ENCODE measurements at regions not wholly inside any gene's neighbourhood (a gene's known extent, or its start where the extent isn't known, plus 50 kb on each side); places are given as distances from the start of the nearest gene placed in this dataset.

- no CpG with 5 or more reads among the region's 4 CpGs for WGBS (ENCODE audit: insufficient coverage)
- Histone ChIP-seq H3K27me3 (ENCODE audit: control insufficient read depth, insufficient read depth, low read length) (no peaks in the 10 kb centered on the region), H3K27ac (ENCODE audit: low read length) (no peak overlapping the region), H3K4me3 (ENCODE audit: low read length) (no peak overlapping the region), H3K36me3 (ENCODE audit: control insufficient read depth, insufficient read depth, low read length) (no peaks in the 10 kb centered on the region), H3K9me3 (ENCODE audit: control insufficient read depth, insufficient read depth, low read length) (no peaks in the 10 kb centered on the region), H3K4me1 (ENCODE audit: control insufficient read depth, insufficient read depth, low read length) (no peaks in the 10 kb centered on the region)
- Mint-ChIP-seq H3K27me3 (ENCODE audit: low read depth in 2 of 2) (no peaks in the 10 kb centered on the region), H3K4me3 (no peak overlapping the region), H3K4me1 (no peaks in the 10 kb centered on the region), H3K36me3 (no peaks in the 10 kb centered on the region), H3K9me3 (peaks cover 6 to 9% of the 10 kb centered on the region in 2 donors), H3K27ac (no peak overlapping the region)
- ATAC-seq = no peak
- intact Hi-C loops (cut with micrococcal nuclease) = no loop called here
- no peak for DNase-seq
- no peak for TF ChIP-seq CTCF (IDR thresholded peaks at IDR 0.05)
Observed at GRCh38 chrX:14389682-14390081, 139.7 kb upstream of the GLRA2 start.

GRCh38 chrX:14386981-14387380 is 142.4 kb upstream of the GLRA2 start:
- Mint-ChIP-seq H3K27ac (no peak overlapping the region), H3K4me1 (no peaks in the 10 kb centered on the region)
- 86% methylated on average over 3 of the region's 4 CpGs for WGBS (ENCODE audit: insufficient coverage)

GRCh38 chrX:14380044-14380443 is 149.3 kb upstream of the GLRA2 start:
- TF ChIP-seq CTCF (IDR thresholded peaks at IDR 0.05) = no peak

More at GRCh38 chrX:14386981-14387380, 142.4 kb upstream of the GLRA2 start:
- Histone ChIP-seq H3K27ac (ENCODE audit: low read length) (no peak overlapping the region), H3K4me3 (ENCODE audit: low read length) (no peak overlapping the region), H3K36me3 (ENCODE audit: control insufficient read depth, insufficient read depth, low read length) (no peaks in the 10 kb centered on the region), H3K9me3 (ENCODE audit: control insufficient read depth, insufficient read depth, low read length) (no peaks in the 10 kb centered on the region), H3K27me3 (ENCODE audit: control insufficient read depth, insufficient read depth, low read length) (no peaks in the 10 kb centered on the region), H3K4me1 (ENCODE audit: control insufficient read depth, insufficient read depth, low read length) (no peaks in the 10 kb centered on the region)
- TF ChIP-seq CTCF (IDR thresholded peaks at IDR 0.05) = no peak
- no peaks in the 10 kb centered on the region for H3K27me3 Mint-ChIP-seq (ENCODE audit: low read depth in 2 of 2)
- H3K4me3 Mint-ChIP-seq = no peak overlapping the region
- no peaks in the 10 kb centered on the region for H3K36me3 Mint-ChIP-seq
- intact Hi-C loops (cut with micrococcal nuclease) = no loop called here
- DNase-seq (no peak), ATAC-seq (no peak)
- peaks cover 2 to 4% of the 10 kb centered on the region in 2 donors for H3K9me3 Mint-ChIP-seq

GRCh38 chrX:14377427-14377826 is 151.9 kb upstream of the GLRA2 start:
- Histone ChIP-seq H3K36me3 (ENCODE audit: control insufficient read depth, insufficient read depth, low read length) (no peaks in the 10 kb centered on the region), H3K4me3 (ENCODE audit: low read length) (no peak overlapping the region), H3K4me1 (ENCODE audit: control insufficient read depth, insufficient read depth, low read length) (no peaks in the 10 kb centered on the region), H3K27me3 (ENCODE audit: control insufficient read depth, insufficient read depth, low read length) (no peaks in the 10 kb centered on the region), H3K9me3 (ENCODE audit: control insufficient read depth, insufficient read depth, low read length) (no peaks in the 10 kb centered on the region), H3K27ac (ENCODE audit: low read length) (no peak overlapping the region)
- Mint-ChIP-seq H3K27me3 (ENCODE audit: low read depth in 2 of 2) (no peaks in the 10 kb centered on the region), H3K4me1 (no peaks in the 10 kb centered on the region), H3K9me3 (peaks cover 2% of the 10 kb centered on the region in 2 donors), H3K27ac (no peak overlapping the region), H3K4me3 (no peak overlapping the region), H3K36me3 (no peaks in the 10 kb centered on the region)
- intact Hi-C loops (cut with micrococcal nuclease) = no loop called here
- ATAC-seq = no peak
- DNase-seq = no peak
- TF ChIP-seq CTCF (IDR thresholded peaks at IDR 0.05) = no peak

More at GRCh38 chrX:14380044-14380443, 149.3 kb upstream of the GLRA2 start:
- Mint-ChIP-seq H3K4me3 (no peak overlapping the region), H3K27me3 (ENCODE audit: low read depth in 2 of 2) (no peaks in the 10 kb centered on the region), H3K27ac (no peak overlapping the region), H3K36me3 (no peaks in the 10 kb centered on the region), H3K9me3 (peaks cover 2% of the 10 kb centered on the region in 2 donors), H3K4me1 (no peaks in the 10 kb centered on the region)
- Histone ChIP-seq H3K36me3 (ENCODE audit: control insufficient read depth, insufficient read depth, low read length) (no peaks in the 10 kb centered on the region), H3K4me1 (ENCODE audit: control insufficient read depth, insufficient read depth, low read length) (no peaks in the 10 kb centered on the region), H3K9me3 (ENCODE audit: control insufficient read depth, insufficient read depth, low read length) (no peaks in the 10 kb centered on the region), H3K27ac (ENCODE audit: low read length) (no peak overlapping the region), H3K4me3 (ENCODE audit: low read length) (no peak overlapping the region), H3K27me3 (ENCODE audit: control insufficient read depth, insufficient read depth, low read length) (no peaks in the 10 kb centered on the region)
- DNase-seq = no peak
- intact Hi-C loops (cut with micrococcal nuclease) = no loop called here
- ATAC-seq = no peak

All from natural killer cell (primary cell).